22Rv1 (cell line): ENCODE measurements at regions not wholly inside any gene's neighbourhood (a gene's known extent, or its start where the extent isn't known, plus 50 kb on each side); places are given as distances from the start of the nearest gene placed in this dataset.

Experiments used
- CTCF ChIP-seq: fragments of 450-650 bp; IDR thresholded peaks from 2 replicates; pipeline ENCODE4 v1.5.1; 2017; ENCODE audit warnings: mild to moderate bottlenecking
- ZFX ChIP-seq: fragments of 450-650 bp; IDR thresholded peaks from 2 replicates; pipeline ENCODE4 v1.6.1; 2017; ENCODE audit warnings: antibody characterized with exemption, borderline replicate concordance

- no peak for TF ChIP-seq CTCF
- no peak for TF ChIP-seq ZFX
These were observed 662.4 kb downstream of the GALR1 start for GRCh38 chr18:77911971-77912605.
